Transverse colon (tissue), 4 donors: ENCODE measurements at regions not wholly inside any gene's neighbourhood (a gene's known extent, or its start where the extent isn't known, plus 50 kb on each side); places are given as distances from the start of the nearest gene placed in this dataset.

Experiments used
- POLR2AphosphoS5 ChIP-seq, 3 donors: sonication (generic); formaldehyde crosslinking; IDR thresholded peaks; one replicate each; pipeline ENCODE4 v1.6.1; 2016; ENCODE audit warnings: antibody characterized with exemption in 3 of 3
- TF ChIP-seq, protein P1 (sequence below), 5 experiments: fragments of 200-600 bp in 3 of 5; fragments of 450-650 bp in 2 of 5; sonication (generic) in 3 of 5; IDR thresholded peaks; 1 replicate in 2 of 5; 2 replicates in 3 of 5; pipeline ENCODE4 v1.5.1; 2016 to 2017; ENCODE audit warnings: antibody characterized with exemption in 5 of 5, inconsistent platforms in 3 of 5, mild to moderate bottlenecking in 2 of 5, moderate library complexity in 1 of 5

DNA sequence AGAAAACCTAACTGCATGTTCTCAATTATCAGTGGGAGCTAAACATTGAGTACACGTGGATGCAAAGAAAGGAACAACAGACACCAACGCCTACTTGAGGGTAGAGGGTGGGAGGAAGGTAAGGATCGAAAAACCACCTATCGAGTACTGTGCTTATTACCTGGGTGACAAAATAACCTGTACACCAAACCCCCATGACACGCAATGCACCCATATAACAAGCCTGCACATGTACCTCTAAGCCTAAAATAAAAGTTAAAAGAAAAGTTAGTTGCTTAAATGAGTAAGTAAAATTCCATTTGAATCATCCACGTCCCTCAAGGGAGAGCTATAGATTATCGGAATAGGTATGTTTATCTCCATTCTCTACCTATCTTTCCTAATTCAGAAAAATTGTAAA lies 210.2 kb upstream of the ADCY2 start:
- TF ChIP-seq, protein P1, sequence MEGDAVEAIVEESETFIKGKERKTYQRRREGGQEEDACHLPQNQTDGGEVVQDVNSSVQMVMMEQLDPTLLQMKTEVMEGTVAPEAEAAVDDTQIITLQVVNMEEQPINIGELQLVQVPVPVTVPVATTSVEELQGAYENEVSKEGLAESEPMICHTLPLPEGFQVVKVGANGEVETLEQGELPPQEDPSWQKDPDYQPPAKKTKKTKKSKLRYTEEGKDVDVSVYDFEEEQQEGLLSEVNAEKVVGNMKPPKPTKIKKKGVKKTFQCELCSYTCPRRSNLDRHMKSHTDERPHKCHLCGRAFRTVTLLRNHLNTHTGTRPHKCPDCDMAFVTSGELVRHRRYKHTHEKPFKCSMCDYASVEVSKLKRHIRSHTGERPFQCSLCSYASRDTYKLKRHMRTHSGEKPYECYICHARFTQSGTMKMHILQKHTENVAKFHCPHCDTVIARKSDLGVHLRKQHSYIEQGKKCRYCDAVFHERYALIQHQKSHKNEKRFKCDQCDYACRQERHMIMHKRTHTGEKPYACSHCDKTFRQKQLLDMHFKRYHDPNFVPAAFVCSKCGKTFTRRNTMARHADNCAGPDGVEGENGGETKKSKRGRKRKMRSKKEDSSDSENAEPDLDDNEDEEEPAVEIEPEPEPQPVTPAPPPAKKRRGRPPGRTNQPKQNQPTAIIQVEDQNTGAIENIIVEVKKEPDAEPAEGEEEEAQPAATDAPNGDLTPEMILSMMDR (IDR thresholded peaks at IDR 0.05) = no peak
- no peak for TF ChIP-seq POLR2AphosphoS5 (IDR thresholded peaks at IDR 0.05)
